Brain microvascular endothelial cell (primary cell): ENCODE measurements at regions not wholly inside any gene's neighbourhood (a gene's known extent, or its start where the extent isn't known, plus 50 kb on each side); places are given as distances from the start of the nearest gene placed in this dataset.

Experiments
- DNase-seq: peaks from one replicate; pipeline ENCODE4 v3.0.0-alpha.2; 2020
- H3K27ac ChIP-seq: fragments of 250-450 bp; sonication (Bioruptor Pico); 2 replicates; pipeline ENCODE4 v1.5.1; 2020; ENCODE audit warnings: mild to moderate bottlenecking, moderate library complexity
- H3K27me3 ChIP-seq: fragments of 250-450 bp; sonication (Bioruptor Pico); replicated peaks from 2 replicates; pipeline ENCODE4 v1.5.1; 2020; ENCODE audit warnings: mild to moderate bottlenecking
- H3K36me3 ChIP-seq: fragments of 250-450 bp; sonication (Bioruptor Pico); replicated peaks from 2 replicates; pipeline ENCODE4 v1.5.1; 2020; ENCODE audit warnings: mild to moderate bottlenecking
- H3K4me3 ChIP-seq: 2 replicates; pipeline ENCODE4 v1.5.1; 2011; ENCODE audit warnings: low read depth, mild to moderate bottlenecking, control low read depth, low read length, moderate library complexity
- CTCF ChIP-seq: IDR thresholded peaks from 2 replicates; pipeline ENCODE4 v1.5.1; 2011; ENCODE audit warnings: low read depth, mild to moderate bottlenecking, moderate library complexity, low read length, control low read depth, inconsistent platforms; ENCODE audit errors: missing control alignments
- in situ Hi-C: cut with HindIII; loops from 2 replicates; pipeline ENCODE4 v1.10.0; 2017; ENCODE audit warnings: low sequenced_read_pairs, low pct_ligation_motif_present

DNA sequence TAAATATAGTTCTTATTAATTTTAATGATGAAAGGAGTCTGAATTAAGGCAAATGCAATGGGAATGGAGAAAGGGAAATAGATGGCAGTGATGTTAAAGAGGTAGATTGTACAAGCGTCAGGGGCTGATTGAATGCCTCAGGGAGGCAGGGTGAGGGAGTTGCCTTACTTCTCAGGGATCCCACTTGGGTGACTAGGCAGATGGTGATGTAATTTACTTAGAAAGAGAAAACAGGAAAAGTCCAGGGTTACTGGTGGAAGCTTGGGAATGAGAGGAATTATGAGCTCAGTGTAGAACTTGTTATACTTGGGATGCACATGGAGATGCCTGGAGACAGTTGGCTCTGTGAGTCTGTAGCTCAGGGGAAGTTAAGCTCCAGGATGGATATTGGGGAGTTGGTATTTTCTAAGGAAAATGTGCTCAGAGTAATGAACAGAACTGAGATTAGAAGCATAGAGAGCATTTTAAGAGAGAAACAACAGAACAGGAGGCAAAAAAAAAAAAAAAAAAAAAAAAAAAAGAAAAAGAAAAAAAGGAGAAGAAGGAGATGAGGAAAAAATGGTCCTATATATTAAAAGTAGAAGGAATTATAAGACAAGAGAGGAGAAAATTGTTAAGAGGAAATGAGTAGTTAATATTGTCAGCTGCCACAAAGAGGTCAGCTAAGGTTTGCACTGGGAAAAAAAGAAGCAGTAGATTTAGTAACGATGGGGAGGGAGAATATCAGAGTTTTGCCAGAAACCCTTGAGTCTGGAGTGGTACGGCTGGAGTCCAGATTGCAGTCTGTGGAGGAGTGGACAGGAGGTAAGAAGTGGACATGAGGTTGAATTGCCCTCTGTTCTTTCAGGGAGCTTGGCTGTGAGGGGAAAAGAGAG, 88.0 kb upstream of the ELL2 start:
- Histone ChIP-seq H3K4me3 (no peak overlapping the region), H3K27me3 (no peaks in the 10 kb centered on the region), H3K27ac (peak overlapping the region; percentile 18), H3K36me3 (no peaks in the 10 kb centered on the region)
- peak; percentile 69 for DNase-seq
- no peak for TF ChIP-seq CTCF
- in situ Hi-C loops = no loop called here

GRCh38 chr5:96048763-96049162, 87.1 kb upstream of the ELL2 start:
- Histone ChIP-seq H3K27ac (no peak overlapping the region), H3K36me3 (no peaks in the 10 kb centered on the region), H3K4me3 (no peak overlapping the region), H3K27me3 (no peaks in the 10 kb centered on the region)
- TF ChIP-seq CTCF = no peak
- in situ Hi-C loops = no loop called here
- DNase-seq = no peak

- in situ Hi-C loops = no loop called here
- H3K4me3 ChIP-seq = no peak overlapping the region
- DNase-seq = no peak
- no peak overlapping the region for H3K27ac ChIP-seq
- no peaks in the 10 kb centered on the region for H3K36me3 ChIP-seq
- H3K27me3 ChIP-seq = no peaks in the 10 kb centered on the region
- TF ChIP-seq CTCF = no peak
Observed at GRCh38 chr5:96045888-96046287, 84.2 kb upstream of the ELL2 start.

DNA sequence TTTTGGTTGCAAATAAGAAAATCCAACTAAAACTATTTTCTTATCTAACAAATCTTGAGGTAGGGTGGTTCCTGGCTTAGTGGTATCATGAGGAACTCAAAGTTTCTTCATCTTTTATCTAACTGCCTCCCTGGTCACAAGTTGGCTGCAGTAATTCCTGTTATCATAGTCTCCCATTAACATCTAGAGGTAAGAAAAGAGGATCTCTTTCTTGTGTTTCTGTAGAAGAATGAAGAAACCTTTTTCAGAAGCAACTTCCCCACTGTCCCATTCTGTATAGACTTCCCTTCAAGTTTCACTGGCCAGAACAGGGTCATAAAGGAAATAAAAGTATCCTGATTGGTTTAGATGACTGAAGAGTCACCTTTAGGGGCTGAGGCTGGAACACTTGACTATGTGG, 81.8 kb upstream of the ELL2 start:
- no peak overlapping the region for H3K27ac ChIP-seq
- no peaks in the 10 kb centered on the region for H3K36me3 ChIP-seq
- H3K4me3 ChIP-seq = no peak overlapping the region
- no peak for DNase-seq
- H3K27me3 ChIP-seq = no peaks in the 10 kb centered on the region
- TF ChIP-seq CTCF = no peak
- in situ Hi-C loops = no loop called here

GRCh38 chr5:96037128-96037527, 75.5 kb upstream of the ELL2 start:
- in situ Hi-C loops = no loop called here
- Histone ChIP-seq H3K4me3 (no peak overlapping the region), H3K27ac (no peak overlapping the region), H3K27me3 (no peaks in the 10 kb centered on the region), H3K36me3 (no peaks in the 10 kb centered on the region)
- no peak for DNase-seq
- no peak for TF ChIP-seq CTCF

DNA sequence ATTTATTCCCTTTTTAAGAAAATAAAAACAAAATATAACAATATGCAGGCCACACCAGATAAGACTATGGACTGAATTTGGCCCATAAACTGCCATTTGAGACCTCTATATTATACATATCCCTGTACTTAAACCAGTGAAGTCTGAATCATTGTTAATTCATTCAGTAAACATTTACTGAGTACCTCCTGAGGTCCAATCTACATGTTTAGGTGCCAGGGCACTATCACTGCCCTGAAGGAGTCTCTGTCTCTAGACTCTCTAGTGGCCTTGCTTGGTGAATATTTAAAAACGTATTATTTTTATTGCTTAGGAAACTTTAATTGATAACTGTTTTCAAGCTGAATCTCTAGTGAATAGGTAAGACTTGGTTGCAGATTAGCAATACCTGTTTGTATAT, 74.7 kb upstream of the ELL2 start:
- no peak overlapping the region for H3K27ac ChIP-seq
- no peak for TF ChIP-seq CTCF
- no peak for DNase-seq
- H3K36me3 ChIP-seq = no peaks in the 10 kb centered on the region
- no peak overlapping the region for H3K4me3 ChIP-seq
- in situ Hi-C loops = no loop called here
- H3K27me3 ChIP-seq = no peaks in the 10 kb centered on the region
